ENCODE measurements at regions not wholly inside any gene's neighbourhood (a gene's known extent, or its start where the extent isn't known, plus 50 kb on each side); places are given as distances from the start of the nearest gene placed in this dataset.

- CTCF ChIA-PET: no interaction called here
- no peak for TF ChIP-seq CTCF (IDR thresholded peaks at IDR 0.05; ENCODE audit: insufficient read depth, low read depth, low read length)
- no peak for DNase-seq (ENCODE audit: low read depth)
- Histone ChIP-seq H3K4me3 (ENCODE audit: low read depth, low read length) (no peak overlapping the region), H3K27me3 (ENCODE audit: control insufficient read depth, insufficient read depth, low read length) (no peaks in the 10 kb centered on the region), H3K36me3 (ENCODE audit: control insufficient read depth, insufficient read depth, low read length) (no peaks in the 10 kb centered on the region)
- POLR2A ChIA-PET: no interaction called here
These were observed 466.2 kb downstream of the PDGFC start for GRCh38 chr4:156505341-156505955.

- no peak for TF ChIP-seq CTCF (IDR thresholded peaks at IDR 0.05; ENCODE audit: insufficient read depth, low read depth, low read length)
- Histone ChIP-seq H3K4me3 (ENCODE audit: low read depth, low read length) (no peak overlapping the region), H3K27me3 (ENCODE audit: control insufficient read depth, insufficient read depth, low read length) (no peaks in the 10 kb centered on the region), H3K36me3 (ENCODE audit: control insufficient read depth, insufficient read depth, low read length) (no peaks in the 10 kb centered on the region)
- ChIA-PET CTCF (interaction anchor here (0.7 kb wide), 1 partner anchor 11 kb away, joined by 3 read pairs; no protein-coding TSS in a partner anchor), POLR2A (no interaction called here)
- DNase-seq (ENCODE audit: low read depth): no peak
These were observed 468.5 kb downstream of the PDGFC start for GRCh38 chr4:156503119-156503518.

- POLR2A ChIA-PET: no interaction called here
- H3K27me3 ChIP-seq (ENCODE audit: control insufficient read depth, insufficient read depth, low read length): no peaks in the 10 kb centered on the region
- no peak for DNase-seq (ENCODE audit: low read depth)
- CTCF ChIA-PET: no interaction called here
- H3K36me3 ChIP-seq (ENCODE audit: control insufficient read depth, insufficient read depth, low read length): no peaks in the 10 kb centered on the region
- no peak for TF ChIP-seq CTCF (IDR thresholded peaks at IDR 0.05; ENCODE audit: insufficient read depth, low read depth, low read length)
- H3K4me3 ChIP-seq (ENCODE audit: low read depth, low read length): no peak overlapping the region
These were observed 469.6 kb downstream of the PDGFC start for GRCh38 chr4:156501962-156502361.

DNA sequence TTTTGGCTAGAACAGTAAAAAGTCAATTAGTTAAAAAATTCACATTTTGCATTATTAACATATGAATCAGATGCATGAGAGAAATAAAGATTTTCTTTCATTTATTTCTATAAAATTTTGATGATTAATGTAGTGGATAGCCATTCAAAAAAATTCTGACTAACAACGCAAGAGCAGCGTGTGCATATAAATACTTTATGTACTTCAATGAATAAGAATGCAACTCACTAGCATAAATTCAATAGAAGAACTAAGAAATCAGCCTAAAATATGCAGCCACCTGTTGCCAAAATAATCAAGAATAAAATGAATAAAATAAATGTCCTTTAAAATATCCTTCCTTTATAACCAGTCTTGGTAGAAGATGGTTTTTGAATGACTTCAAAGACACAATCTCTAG lies 471.9 kb downstream of the PDGFC start:
- H3K4me3 ChIP-seq (ENCODE audit: low read depth, low read length): no peak overlapping the region
- no peaks in the 10 kb centered on the region for H3K27me3 ChIP-seq (ENCODE audit: control insufficient read depth, insufficient read depth, low read length)
- no peaks in the 10 kb centered on the region for H3K36me3 ChIP-seq (ENCODE audit: control insufficient read depth, insufficient read depth, low read length)
- TF ChIP-seq CTCF (IDR thresholded peaks at IDR 0.05; ENCODE audit: insufficient read depth, low read depth, low read length): no peak
- POLR2A ChIA-PET: no interaction called here
- DNase-seq (ENCODE audit: low read depth): no peak
- CTCF ChIA-PET: no interaction called here

DNA sequence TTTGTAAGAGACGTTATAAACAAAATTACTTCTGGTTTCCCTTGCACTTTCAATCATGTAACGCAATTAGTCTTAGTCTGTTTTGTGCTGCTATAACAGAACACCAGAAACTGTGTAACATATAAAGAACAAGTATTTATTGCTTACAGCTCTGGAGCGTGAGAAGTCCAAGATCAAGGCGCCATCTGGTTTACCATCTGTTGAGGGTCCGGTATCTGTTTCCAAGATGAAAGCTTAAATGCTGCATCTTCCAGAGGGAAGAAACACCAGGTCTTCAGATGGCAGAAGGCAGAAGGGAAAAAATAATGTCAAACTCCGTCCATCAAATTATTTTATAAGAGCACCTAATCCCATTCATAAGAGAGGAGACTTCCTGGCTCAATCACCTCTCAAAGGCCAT lies 474.1 kb downstream of the PDGFC start:
- no peak overlapping the region for H3K4me3 ChIP-seq (ENCODE audit: low read depth, low read length)
- no peak for DNase-seq (ENCODE audit: low read depth)
- TF ChIP-seq CTCF (IDR thresholded peaks at IDR 0.05; ENCODE audit: insufficient read depth, low read depth, low read length): no peak
- ChIA-PET CTCF (interaction anchor here (0.7 to 1.6 kb wide), 4 partner anchors 10 to 460 kb away, joined by 3 to 7 read pairs (median 3); no protein-coding TSS in a partner anchor), POLR2A (no interaction called here)
- no peaks in the 10 kb centered on the region for H3K36me3 ChIP-seq (ENCODE audit: control insufficient read depth, insufficient read depth, low read length)
- H3K27me3 ChIP-seq (ENCODE audit: control insufficient read depth, insufficient read depth, low read length): no peaks in the 10 kb centered on the region

Measured in BJ (cell line).